Natural killer cell (primary cell): ENCODE measurements at regions not wholly inside any gene's neighbourhood (a gene's known extent, or its start where the extent isn't known, plus 50 kb on each side); places are given as distances from the start of the nearest gene placed in this dataset.

Experiments used
- ATAC-seq, 3 donors: fragments of 150-1000 bp in 2 of 3; fragments of 200-7000 bp in 1 of 3; cut with Tn5 transposase; 1 replicate in 1 of 3; 2 replicates in 2 of 3; pipeline ENCODE4 v1.10.0; 2021; ENCODE audit warnings: mild to moderate bottlenecking in 2 of 3, moderate library complexity in 2 of 3
- DNase-seq, 2 donors: peaks; one replicate each; pipeline versions ENCODE4 v3.0.0 to v3.0.0-alpha.2; 2013 to 2021; ENCODE audit warnings: mixed read lengths in 1 of 2
- H3K27ac ChIP-seq: one replicate; pipeline ENCODE4 v1.5.1; 2013; ENCODE audit warnings: mild to moderate bottlenecking, low read length
- H3K27me3 ChIP-seq: one replicate; pipeline ENCODE4 v1.6.1; 2013; ENCODE audit warnings: low read length; ENCODE audit not compliant: control insufficient read depth, insufficient read depth
- H3K36me3 ChIP-seq: one replicate; pipeline ENCODE4 v1.6.1; 2013; ENCODE audit warnings: low read length; ENCODE audit not compliant: control insufficient read depth, insufficient read depth
- H3K4me1 ChIP-seq: one replicate; pipeline ENCODE4 v1.6.1; 2013; ENCODE audit warnings: low read length; ENCODE audit not compliant: control insufficient read depth, insufficient read depth
- H3K4me3 ChIP-seq: one replicate; pipeline ENCODE4 v1.5.1; 2013; ENCODE audit warnings: low read length
- H3K9me3 ChIP-seq: one replicate; pipeline ENCODE4 v1.6.1; 2013; ENCODE audit warnings: low read length; ENCODE audit not compliant: control insufficient read depth, insufficient read depth
- H3K27ac Mint-ChIP-seq, 2 donors: one replicate each; pipeline ENCODE4 v1.8.0; 2022; ENCODE audit warnings: mild to moderate bottlenecking in 2 of 2, mixed read lengths in 2 of 2, moderate library complexity in 1 of 2
- H3K27me3 Mint-ChIP-seq, 2 donors: one replicate each; pipeline ENCODE4 v1.8.0; 2022; ENCODE audit warnings: low read depth in 2 of 2, mixed read lengths in 2 of 2
- H3K36me3 Mint-ChIP-seq: one replicate; pipeline ENCODE4 v1.8.0; 2022; ENCODE audit warnings: mixed read lengths
- H3K4me1 Mint-ChIP-seq, 2 donors: one replicate each; pipeline ENCODE4 v1.8.0; 2022; ENCODE audit warnings: mixed read lengths in 2 of 2
- H3K4me3 Mint-ChIP-seq: one replicate; pipeline ENCODE4 v1.8.0; 2022; ENCODE audit warnings: mild to moderate bottlenecking, moderate library complexity, mixed read lengths
- H3K9me3 Mint-ChIP-seq, 2 donors: one replicate each; pipeline ENCODE4 v1.8.0; 2022; ENCODE audit warnings: mixed read lengths in 2 of 2
- CTCF ChIP-seq: fragments of 200-600 bp; IDR thresholded peaks from one replicate; pipeline ENCODE4 v1.8.0; 2022; ENCODE audit warnings: antibody characterized with exemption
- WGBS: methylation state at CpG from one replicate; pipeline ENCODE4 v1.1.7; 2013; ENCODE audit warnings: missing lambda C conversion rate; ENCODE audit not compliant: insufficient coverage; 5-methylcytosine and 5-hydroxymethylcytosine counted together
- intact Hi-C: fragments of 100-400 bp; cut with micrococcal nuclease; formaldehyde crosslinking; loops from one replicate; pipeline ENCODE4 v1.14.2; 2022

GRCh38 chr12:114952573-114953271 lies 268.7 kb upstream of the TBX3 start:
- Mint-ChIP-seq H3K4me1 (no peaks in the 10 kb centered on the region), H3K36me3 (no peaks in the 10 kb centered on the region), H3K4me3 (no peak overlapping the region), H3K27ac (no peak overlapping the region), H3K27me3 (no peaks in the 10 kb centered on the region), H3K9me3 (no peaks in the 10 kb centered on the region)
- H3K9me3 ChIP-seq, result no peaks in the 10 kb centered on the region
- H3K36me3 ChIP-seq, result no peaks in the 10 kb centered on the region
- H3K27ac ChIP-seq, result no peak overlapping the region
- 70% methylated on average over 18 of the region's 18 CpGs for WGBS
- no peak overlapping the region for H3K4me3 ChIP-seq
- TF ChIP-seq CTCF, result no peak
- no peak for ATAC-seq
- intact Hi-C loops, result no loop called here
- H3K4me1 ChIP-seq, result no peaks in the 10 kb centered on the region
- DNase-seq, result no peak
- H3K27me3 ChIP-seq, result no peaks in the 10 kb centered on the region

- no peaks in the 10 kb centered on the region for H3K9me3 Mint-ChIP-seq
- H3K27ac Mint-ChIP-seq, result no peak overlapping the region
- intact Hi-C loops, result no loop called here
These were observed 265.3 kb upstream of the TBX3 start for GRCh38 chr12:114949058-114949820.

GRCh38 chr12:114945351-114945750 lies 261.4 kb upstream of the TBX3 start:
- no peaks in the 10 kb centered on the region for H3K27me3 ChIP-seq
- Mint-ChIP-seq H3K4me3 (no peak overlapping the region), H3K27me3 (no peaks in the 10 kb centered on the region), H3K9me3 (peaks cover 3 to 7% of the 10 kb centered on the region in 2 donors), H3K27ac (no peak overlapping the region), H3K36me3 (no peaks in the 10 kb centered on the region), H3K4me1 (no peaks in the 10 kb centered on the region)
- intact Hi-C loops, result no loop called here
- H3K36me3 ChIP-seq, result no peaks in the 10 kb centered on the region
- no peak overlapping the region for H3K4me3 ChIP-seq
- no peak overlapping the region for H3K27ac ChIP-seq
- WGBS, result no CpG with 5 or more reads among the region's 2 CpGs
- ATAC-seq, result no peak
- peaks cover 4% of the 10 kb centered on the region for H3K9me3 ChIP-seq
- TF ChIP-seq CTCF, result no peak
- H3K4me1 ChIP-seq, result no peaks in the 10 kb centered on the region
- no peak for DNase-seq

More at GRCh38 chr12:114949058-114949820, 265.3 kb upstream of the TBX3 start:
- Mint-ChIP-seq H3K4me3 (no peak overlapping the region), H3K27me3 (no peaks in the 10 kb centered on the region), H3K36me3 (no peaks in the 10 kb centered on the region), H3K4me1 (no peaks in the 10 kb centered on the region)
- no peaks in the 10 kb centered on the region for H3K36me3 ChIP-seq
- no peak overlapping the region for H3K4me3 ChIP-seq
- WGBS, result 65% methylated on average over 7 of the region's 8 CpGs
- H3K27me3 ChIP-seq, result no peaks in the 10 kb centered on the region
- no peak for TF ChIP-seq CTCF
- DNase-seq (no peak), ATAC-seq (no peak)
- no peaks in the 10 kb centered on the region for H3K4me1 ChIP-seq
- no peak overlapping the region for H3K27ac ChIP-seq
- no peaks in the 10 kb centered on the region for H3K9me3 ChIP-seq
